HG03196 (cell line): ENCODE measurements at regions not wholly inside any gene's neighbourhood (a gene's known extent, or its start where the extent isn't known, plus 50 kb on each side); places are given as distances from the start of the nearest gene placed in this dataset.
"Not testable (repeated sequence)": the region's sequence is repeated elsewhere in the genome, so short reads cannot be mapped to it uniquely, and the experiment has no call there.

Source experiments
- ATAC-seq: cut with Tn5 transposase; IDR thresholded peaks from one replicate; pipeline ENCODE4 v1.9.1; 2021; ENCODE audit not compliant: unreplicated experiment

DNA sequence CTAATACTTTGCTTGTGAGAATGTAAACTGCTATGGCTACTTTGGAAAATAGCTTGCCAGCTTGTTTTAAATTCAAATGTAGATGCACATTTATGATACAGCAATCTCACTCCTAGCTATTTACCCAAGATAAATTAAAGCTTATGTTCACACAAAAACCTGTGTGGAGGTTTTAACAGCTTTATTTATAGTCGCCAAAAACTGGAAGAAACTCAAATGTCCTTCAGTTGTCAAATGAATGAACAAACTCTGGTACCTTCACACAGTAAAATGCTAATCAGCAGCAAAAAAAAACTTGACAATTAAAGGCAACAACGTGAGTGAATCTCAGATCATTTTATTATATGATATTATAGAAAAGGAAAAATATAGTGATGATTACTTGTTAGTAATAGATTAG is 248.6 kb upstream of the NECTIN3 start:
- no peak for ATAC-seq

DNA sequence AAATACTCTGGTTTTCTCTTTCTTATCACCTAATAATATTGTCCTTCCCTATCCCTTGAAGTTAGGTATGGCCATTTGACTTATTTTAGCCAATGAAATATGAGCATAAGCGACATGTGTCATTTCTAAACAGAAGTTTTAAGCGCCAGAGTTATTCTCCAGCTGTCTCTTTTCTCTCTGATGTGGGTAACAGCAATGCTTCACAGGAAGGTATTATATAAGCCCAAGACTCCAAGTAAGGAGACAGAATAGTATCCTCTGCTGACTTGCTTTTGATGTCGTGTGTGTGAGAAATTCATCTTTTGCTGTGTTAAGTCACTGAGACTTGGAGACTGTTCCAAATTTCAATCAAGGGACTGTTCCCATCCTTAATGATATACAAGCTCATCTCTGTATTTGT is 224.6 kb upstream of the NECTIN3 start:
- no peak for ATAC-seq

DNA sequence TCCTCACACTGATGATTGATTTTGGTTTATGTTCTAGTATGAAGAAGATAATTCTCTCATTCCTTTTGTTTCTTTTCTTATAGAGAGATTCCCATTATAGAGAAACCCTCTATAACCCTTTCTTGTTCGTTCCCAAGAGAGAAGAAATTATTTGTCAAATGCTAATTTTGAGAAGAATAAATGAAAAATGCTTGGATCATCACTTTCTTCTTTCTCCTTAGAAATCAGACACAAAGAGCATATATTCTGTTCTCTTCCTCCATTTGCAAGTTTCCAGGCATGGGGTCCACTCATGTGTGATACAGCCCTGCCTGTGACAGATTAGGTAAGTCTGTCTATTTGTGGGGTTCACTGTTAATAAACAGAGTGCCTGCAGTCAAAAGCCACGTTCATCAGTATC is 222.6 kb upstream of the NECTIN3 start:
- ATAC-seq = no peak

DNA sequence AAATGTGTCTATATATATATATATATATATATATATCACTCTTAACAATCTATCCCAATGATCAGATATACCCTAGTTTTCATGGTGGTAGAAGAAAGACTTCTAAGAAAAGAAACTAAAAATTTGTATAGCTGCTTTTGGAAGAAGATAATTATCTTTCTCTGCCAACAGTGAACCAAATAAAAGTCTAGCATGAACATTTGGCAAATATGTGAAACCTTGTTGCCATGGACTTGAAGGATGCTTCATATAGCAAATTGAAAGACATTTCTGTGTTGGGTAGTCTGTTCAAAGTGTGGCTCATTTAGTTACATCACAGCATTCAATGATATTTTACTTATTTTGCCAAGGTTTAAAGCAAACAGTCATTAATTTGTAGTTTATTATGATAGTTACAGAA is 219.9 kb upstream of the NECTIN3 start:
- ATAC-seq = no peak

DNA sequence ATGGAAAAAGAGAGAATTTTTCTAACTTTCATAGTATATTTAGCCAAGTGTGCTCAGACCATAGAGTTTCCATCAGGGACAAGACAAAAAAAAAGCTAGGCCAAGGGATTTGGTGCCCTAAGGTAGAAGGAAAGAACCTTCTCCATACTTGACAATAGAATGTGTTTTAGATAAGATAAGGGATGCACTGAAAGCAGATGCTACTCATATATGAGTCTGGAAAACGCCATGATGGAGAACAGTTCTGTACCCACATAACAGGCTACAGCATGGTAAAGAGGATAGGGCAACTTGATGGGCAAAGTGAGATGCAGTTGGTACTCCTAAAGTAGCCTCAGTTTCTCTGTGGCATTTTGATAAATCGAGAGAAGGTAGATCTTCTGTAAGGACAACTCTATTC is 216.4 kb upstream of the NECTIN3 start:
- ATAC-seq = no peak

DNA sequence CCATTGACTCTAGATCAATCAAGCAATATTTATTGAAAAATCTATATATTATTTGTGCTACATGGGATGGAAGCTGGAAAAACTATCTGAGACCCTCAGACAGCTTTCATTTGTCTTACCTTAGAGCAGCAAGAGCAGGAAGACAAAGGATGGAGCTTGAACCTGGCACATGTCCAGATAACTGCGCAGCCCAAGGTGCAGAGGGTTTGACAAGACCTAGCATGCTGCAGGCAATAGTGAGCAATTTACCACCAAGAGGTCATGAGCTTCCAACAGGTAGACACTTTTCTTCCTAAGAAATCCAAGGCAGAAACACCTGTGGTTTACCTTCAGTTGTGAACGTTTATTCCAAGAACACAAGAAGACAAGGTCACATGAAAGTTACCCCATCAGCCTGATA is 214.7 kb upstream of the NECTIN3 start:
- no peak for ATAC-seq

DNA sequence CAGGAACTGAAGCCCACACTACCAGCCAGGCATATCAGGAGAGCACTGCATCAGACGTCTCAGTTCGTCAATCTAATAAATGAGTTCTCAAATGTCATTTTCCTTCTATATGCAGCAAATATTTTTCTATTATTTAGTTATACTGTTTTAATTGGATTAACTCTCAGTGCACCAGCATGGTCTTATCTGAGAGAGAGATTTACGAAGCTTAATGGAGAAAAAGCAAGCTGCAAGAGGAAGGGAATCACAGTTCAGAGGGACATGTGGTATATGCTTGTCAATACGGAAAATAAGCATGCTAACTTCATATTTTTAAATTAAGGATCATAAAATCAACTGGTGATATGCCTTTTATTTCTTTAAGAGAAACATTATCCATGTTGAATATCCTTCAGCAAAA is 213.1 kb upstream of the NECTIN3 start:
- no peak for ATAC-seq

DNA sequence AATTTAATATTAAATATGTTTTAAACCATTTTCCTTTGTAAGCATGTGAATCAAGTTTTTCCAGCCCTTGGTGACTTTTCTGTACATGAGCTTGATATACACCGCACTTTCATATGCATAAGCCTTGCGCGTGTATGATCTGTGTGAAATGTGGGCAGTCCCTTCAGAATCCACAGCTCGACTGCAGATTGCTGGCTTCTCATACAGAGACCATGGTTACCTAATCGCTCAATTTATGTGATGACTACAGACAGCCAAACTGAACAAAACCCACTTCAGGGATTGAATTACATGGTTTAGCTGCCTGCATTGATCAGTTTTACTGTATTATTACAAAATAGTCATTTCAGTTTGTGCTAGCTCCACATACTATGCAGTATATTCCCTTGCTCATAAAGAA is 212.3 kb upstream of the NECTIN3 start:
- no peak for ATAC-seq

DNA sequence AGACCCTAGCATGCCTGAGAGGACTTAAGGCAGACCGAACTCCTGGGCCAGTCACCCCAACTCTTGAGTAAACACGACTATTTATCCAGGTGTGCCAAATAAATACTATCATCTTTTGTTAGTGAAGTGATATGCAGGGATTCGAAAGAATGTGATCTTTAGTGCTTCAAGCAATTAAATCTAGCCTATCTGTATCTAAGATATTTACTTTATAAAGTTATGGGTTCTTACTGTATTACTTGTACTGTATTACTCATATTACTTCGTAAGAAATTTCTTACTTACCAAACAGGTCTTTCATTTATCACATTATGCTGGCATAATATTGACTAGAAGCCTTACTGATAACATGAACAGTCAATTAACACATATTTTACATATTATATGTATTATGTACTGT is 211.6 kb upstream of the NECTIN3 start:
- no peak for ATAC-seq

DNA sequence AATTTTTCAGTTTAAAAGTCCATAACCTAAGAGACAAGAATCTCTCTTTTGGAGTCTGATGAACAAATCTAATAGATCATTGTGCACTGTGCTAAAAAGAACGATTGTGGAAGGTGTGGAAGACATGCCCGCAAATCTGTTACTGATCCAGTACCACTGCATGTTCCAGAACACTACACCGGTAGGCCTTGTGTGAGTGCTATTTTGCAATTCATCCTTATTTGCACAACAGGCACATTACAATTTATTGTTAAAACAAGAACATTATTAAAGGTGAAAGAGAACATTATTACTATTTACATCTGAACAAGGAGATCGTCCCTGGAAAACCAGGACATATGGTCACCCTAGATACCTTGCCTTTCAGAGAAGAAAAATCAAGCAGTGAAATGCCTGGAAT is 205.7 kb upstream of the NECTIN3 start:
- no peak for ATAC-seq

DNA sequence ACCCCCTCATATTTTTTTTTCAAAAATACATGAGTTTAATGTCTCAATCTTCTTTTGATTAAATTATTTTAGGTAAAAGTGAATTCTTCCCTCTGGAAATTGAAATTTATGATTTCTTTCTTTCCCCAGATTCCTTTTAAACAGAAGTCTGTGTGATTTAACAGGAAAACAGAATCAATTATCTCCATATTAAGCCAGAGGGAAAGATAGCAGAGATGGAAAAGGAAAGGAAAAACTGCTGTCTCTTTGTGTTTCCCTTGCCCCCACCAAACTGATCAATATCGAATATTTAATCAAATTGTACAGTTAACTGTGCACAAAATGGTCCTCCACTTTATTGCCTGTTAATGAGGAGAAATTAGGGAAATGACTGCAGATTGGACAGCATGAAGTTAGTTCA is 203.5 kb upstream of the NECTIN3 start:
- no peak for ATAC-seq

DNA sequence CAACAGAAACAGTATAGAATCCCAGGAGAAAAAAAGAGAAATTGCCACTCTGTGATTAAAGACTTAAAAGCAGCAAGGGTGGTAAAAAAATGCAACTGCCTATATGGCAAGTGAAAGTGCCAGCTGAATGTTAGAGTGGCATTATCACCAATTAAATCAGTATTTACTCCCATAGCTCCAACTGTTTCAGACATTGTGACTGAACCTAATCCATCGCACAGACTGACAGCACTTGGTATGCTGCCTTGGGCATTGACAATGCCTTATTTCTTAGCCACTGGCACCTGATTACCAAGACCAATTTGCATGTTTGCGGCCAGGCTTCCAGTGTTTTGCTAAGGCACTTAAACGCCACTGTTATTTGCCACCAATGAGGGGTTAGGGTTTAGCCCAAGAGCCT is 201.9 kb upstream of the NECTIN3 start:
- ATAC-seq = no peak

DNA sequence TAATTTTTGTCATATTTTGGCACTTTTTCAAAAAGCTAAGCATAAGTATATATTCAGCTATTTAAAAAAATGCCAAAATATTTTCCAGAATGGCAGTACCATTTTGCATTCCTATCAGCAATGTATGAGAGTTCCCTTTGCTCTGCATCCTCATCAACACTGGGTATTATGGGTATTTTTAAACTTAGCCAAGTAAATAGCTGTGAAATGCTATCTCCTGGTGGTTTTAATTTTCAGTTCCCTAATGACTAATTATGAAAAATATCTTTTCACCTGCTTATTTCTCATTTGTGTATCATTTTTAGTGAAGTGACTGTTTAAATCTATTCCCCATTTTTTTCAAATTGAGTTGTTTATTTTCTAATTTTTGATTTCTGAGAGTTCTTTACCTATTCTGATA is 199.7 kb upstream of the NECTIN3 start:
- ATAC-seq = no peak

DNA sequence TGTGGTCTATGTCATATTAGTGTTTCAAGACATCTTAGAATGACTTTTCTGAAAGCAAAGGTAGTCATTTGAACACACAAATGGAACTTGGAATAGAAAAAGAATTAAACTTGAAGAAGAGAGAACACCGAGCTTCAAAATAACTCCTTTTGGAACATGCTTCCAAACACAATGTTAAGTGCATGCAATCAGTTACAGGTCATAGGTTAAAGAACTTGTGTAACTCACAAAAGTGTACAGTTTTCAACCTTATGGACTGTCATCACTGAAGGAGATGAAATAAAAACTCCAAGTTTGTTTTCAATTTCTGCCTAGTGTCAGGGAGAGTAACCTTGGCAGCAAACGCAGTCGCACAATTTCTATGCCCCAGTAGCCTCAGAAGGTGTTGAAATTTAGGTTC is 192.9 kb upstream of the NECTIN3 start:
- ATAC-seq = no peak

DNA sequence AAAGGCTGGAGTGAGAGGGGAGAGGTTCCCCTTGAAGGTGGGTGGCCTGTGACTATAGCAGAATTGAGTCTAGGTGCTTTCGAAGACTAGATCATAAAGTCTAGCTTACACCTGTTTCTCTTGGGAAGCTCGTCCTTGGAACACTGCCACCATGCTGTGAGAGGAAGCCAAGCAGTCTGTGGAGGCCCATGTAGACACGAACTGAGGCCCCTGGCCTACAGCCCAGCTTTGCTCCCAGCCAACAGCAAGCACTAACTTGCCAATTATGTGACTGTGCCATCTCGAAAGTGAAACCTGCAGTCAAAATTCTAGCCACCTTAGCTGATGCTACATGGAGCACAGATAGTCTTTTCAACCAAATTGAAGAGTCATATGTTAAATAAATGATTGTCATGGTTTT is 190.5 kb upstream of the NECTIN3 start:
- peak; percentile 84 for ATAC-seq

DNA sequence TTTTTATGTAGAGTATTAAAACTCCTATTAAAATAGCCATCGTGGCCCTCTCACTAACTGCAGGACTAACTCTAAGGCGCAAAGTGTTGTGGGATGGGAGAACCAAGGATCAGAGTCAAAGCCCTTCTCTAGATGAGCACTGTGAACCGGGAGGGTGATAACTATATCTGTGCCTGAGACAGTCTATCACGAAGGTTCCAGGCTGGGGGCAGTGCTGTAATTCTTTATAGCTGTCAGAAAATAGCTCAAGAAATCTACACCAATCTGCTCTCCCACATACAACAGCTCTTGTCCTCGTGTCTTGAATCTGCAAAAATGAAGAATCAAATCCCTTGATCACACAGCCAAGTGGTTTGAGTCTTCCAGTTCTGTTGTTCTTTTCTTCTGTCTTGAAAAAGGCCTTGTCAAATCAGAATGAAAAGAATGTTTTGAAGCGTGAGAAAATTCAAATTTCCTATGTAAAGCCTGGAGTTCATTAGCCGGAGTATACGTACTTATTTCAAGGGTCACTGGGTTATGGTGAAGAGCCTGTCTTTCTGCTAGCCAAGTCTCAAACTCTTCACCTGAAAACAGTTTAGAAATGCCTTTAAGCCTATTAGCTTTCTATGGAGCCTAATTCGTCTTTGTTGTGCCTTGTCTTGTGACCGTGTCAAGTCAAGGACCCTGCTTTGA is 185.3 kb upstream of the NECTIN3 start:
- no peak for ATAC-seq

DNA sequence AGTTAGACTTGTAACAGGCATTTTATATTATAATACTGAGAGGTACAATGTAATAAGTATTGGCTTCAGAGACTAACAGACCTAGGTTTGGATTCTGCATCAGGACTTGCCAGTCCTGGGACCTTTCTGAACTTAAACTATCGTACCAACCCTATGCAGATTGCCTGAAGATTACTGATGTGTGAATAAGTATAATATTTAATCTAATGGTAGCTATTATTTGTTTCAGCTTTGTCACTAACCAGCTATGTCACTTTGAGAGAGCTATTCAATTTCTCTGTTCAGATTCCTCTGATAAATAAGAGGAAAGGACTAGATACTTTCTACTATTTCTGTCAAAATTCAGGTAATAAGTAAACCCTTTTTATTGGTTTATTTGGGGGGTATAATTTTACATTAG is 184.4 kb upstream of the NECTIN3 start:
- ATAC-seq = no peak

DNA sequence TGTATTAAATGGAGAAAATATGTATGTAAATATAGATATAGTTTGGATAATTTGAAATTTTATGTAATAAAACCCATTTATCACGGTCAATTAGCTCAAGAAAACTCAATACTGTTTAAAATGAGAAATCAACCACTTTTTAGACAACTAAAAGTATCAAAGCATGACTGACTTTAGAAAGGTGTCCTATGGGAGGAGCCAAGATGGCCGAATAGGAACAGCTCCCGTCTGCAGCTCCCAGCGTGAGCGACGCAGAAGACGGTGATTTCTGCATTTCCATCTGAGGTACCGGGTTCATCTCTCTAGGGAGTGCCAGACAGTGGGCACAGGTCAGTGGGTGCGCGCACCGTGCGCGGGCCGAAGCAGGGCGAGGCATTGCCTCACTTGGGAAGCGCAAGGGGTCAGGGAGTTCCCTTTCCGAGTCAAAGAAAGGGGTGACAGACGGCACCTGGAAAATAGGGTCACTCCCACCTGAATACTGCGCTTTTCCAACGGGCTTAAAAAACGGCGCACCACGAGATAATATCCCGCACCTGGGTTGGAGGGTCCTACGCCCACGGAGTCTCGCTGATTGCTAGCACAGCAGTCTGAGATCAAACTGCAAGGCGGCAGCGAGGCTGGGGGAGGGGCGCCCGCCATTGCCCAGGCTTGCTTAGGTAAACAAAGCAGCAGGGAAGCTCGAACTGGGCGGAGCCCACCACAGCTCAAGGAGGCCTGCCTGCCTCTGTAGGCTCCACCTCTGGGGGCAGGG is 182.8 kb upstream of the NECTIN3 start:
- not testable (repeated sequence) for ATAC-seq

DNA sequence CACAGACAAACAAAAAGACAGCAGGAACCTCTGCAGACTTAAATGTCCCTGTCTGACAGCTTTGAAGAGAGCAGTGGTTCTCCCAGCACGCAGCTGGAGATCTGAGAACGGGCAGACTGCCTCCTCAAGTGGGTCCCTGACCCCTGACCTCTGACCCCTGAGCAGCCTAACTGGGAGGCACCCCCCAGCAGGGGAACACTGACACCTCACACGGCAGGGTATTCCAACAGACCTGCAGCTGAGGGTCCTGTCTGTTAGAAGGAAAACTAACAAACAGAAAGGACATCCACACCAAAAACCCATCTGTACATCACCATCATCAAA is 182.3 kb upstream of the NECTIN3 start:
- not testable (repeated sequence) for ATAC-seq

DNA sequence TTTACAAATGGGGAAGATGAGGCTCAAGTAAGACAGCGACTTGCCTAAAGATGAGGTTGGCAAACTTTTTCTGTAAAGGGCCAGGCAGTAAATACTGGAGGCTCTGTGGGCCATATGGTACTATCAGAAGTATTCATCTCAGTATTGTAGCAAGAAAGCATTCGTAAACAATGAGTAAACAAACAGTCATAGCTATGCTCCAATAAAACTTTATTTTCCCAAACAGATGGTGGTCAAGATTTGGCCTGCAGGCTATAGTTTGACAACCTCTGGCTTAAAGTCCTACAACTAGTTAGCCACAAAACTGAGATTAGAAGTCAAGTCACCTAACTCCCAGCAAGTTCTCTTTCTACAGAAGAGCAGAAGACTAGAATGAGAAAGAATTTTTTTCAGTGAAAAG is 177.0 kb upstream of the NECTIN3 start:
- no peak for ATAC-seq

DNA sequence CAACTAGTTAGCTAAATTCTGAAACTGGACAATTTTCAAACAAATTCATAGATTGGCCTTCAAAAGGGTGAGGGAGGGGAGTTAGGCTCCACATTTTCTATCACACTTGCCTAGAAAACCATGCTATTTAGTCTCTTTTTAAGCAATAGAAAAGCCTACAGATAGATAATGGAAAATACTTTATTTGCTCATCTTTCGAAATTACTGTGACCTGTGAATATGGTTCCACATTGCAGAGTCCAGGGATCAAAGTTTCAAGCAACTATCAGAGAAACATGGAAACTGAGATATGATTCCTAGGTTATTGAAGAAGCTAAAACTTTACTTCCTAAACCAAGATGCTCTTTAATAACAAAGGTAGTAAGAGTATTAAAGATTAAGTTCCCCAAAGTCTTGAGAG is 176.6 kb upstream of the NECTIN3 start:
- ATAC-seq = no peak

DNA sequence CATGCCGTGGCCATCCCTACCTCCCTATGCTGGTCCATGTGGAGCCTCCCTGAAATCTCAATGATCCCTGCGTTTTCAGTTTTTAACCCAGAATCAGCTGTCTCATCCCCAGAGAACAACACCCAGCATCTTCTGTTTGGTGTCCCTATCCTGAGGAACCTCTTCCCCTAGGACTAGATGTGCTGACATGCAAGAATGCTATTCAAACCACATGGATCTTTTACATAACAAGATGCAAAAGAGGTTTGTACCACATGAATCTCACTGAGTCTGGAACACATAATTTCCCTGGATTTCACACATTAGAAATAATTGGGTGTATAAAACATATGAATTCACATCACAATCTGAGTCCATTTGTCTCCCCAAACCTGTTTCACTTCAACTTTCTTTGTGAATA is 174.6 kb upstream of the NECTIN3 start:
- ATAC-seq = no peak

DNA sequence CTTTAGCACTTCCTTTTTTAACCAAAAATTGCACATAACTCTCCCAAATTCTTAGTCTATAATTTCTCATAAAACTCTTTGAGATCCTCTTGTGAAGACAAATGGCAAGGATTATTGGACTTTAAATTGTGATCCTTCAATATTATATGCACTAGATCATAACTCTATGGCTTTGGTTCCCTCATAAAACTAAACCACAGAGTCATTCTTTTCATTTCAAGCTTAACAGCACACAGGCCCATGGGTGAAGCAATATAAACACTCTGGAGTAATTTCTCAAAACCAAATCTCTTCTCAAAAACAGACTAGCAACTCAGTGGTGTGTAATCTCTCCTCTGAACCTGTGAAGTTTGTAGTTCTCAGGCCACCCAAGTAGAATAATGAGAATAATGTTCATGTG is 171.0 kb upstream of the NECTIN3 start:
- no peak for ATAC-seq
